ENCODE measurements at regions not wholly inside any gene's neighbourhood (a gene's known extent, or its start where the extent isn't known, plus 50 kb on each side); places are given as distances from the start of the nearest gene placed in this dataset.

GRCh38 chr4:162523171-162523570 lies 359.4 kb upstream of the FSTL5 start:
- Histone ChIP-seq H3F3A (ENCODE audit: low read depth) (no peaks in the 10 kb centered on the region), H3K4me3 (ENCODE audit: low read length, poor library complexity, severe bottlenecking) (no peak overlapping the region), H4K20me1 (ENCODE audit: insufficient read depth, low read length, poor library complexity, severe bottlenecking) (no peaks in the 10 kb centered on the region), H3K9ac (ENCODE audit: low read depth, low read length, poor library complexity, severe bottlenecking) (no peak overlapping the region), H3K36me3 (ENCODE audit: insufficient read depth, low read length) (no peaks in the 10 kb centered on the region), H3K9me3 (ENCODE audit: insufficient read depth, low read depth, low read length) (no peaks in the 10 kb centered on the region), H3K9me2 (replicated peaks; ENCODE audit: low read depth, low read length) (no peaks in the 10 kb centered on the region), H3K27me3 (ENCODE audit: insufficient read depth, low read length, poor library complexity, severe bottlenecking) (no peaks in the 10 kb centered on the region), H3K79me2 (ENCODE audit: insufficient read depth, low read length) (no peaks in the 10 kb centered on the region), H3K4me1 (ENCODE audit: insufficient read depth, low read length, poor library complexity, severe bottlenecking) (no peaks in the 10 kb centered on the region), H2AFZ (ENCODE audit: low read length) (no peak overlapping the region), H3K4me2 (ENCODE audit: low read depth, low read length, poor library complexity, severe bottlenecking) (no peak overlapping the region)
- TF ChIP-seq CTCF (conservative IDR thresholded peaks at IDR 0.05; ENCODE audit: low read length), result no peak
- TF ChIP-seq EZH2phosphoT487 (IDR thresholded peaks at IDR 0.05; ENCODE audit: borderline replicate concordance), result no peak

- H3K4me3 ChIP-seq (ENCODE audit: low read length, poor library complexity, severe bottlenecking), result no peak overlapping the region
- no peaks in the 10 kb centered on the region for H3K36me3 ChIP-seq (ENCODE audit: insufficient read depth, low read length)
- no peaks in the 10 kb centered on the region for H3K9me2 ChIP-seq (replicated peaks; ENCODE audit: low read depth, low read length)
- no peaks in the 10 kb centered on the region for H3K79me2 ChIP-seq (ENCODE audit: insufficient read depth, low read length)
- no peak overlapping the region for H3K4me2 ChIP-seq (ENCODE audit: low read depth, low read length, poor library complexity, severe bottlenecking)
- no peaks in the 10 kb centered on the region for H3K4me1 ChIP-seq (ENCODE audit: insufficient read depth, low read length, poor library complexity, severe bottlenecking)
- no peaks in the 10 kb centered on the region for H3K9me3 ChIP-seq (ENCODE audit: insufficient read depth, low read depth, low read length)
- TF ChIP-seq CTCF (conservative IDR thresholded peaks at IDR 0.05; ENCODE audit: low read length) (no peak), EZH2phosphoT487 (IDR thresholded peaks at IDR 0.05; ENCODE audit: borderline replicate concordance) (no peak)
- no peak overlapping the region for H3K9ac ChIP-seq (ENCODE audit: low read depth, low read length, poor library complexity, severe bottlenecking)
- H4K20me1 ChIP-seq (ENCODE audit: insufficient read depth, low read length, poor library complexity, severe bottlenecking), result no peaks in the 10 kb centered on the region
- no peaks in the 10 kb centered on the region for H3F3A ChIP-seq (ENCODE audit: low read depth)
- no peak overlapping the region for H2AFZ ChIP-seq (ENCODE audit: low read length)
- no peaks in the 10 kb centered on the region for H3K27me3 ChIP-seq (ENCODE audit: insufficient read depth, low read length, poor library complexity, severe bottlenecking)
Observed at GRCh38 chr4:162522724-162523123, 358.9 kb upstream of the FSTL5 start.

- no peaks in the 10 kb centered on the region for H3F3A ChIP-seq (ENCODE audit: low read depth)
- TF ChIP-seq EZH2phosphoT487 (IDR thresholded peaks at IDR 0.05; ENCODE audit: borderline replicate concordance), result no peak
- no peak for TF ChIP-seq CTCF (conservative IDR thresholded peaks at IDR 0.05; ENCODE audit: low read length)
Observed at GRCh38 chr4:162510937-162511336, 347.1 kb upstream of the FSTL5 start.

More at GRCh38 chr4:162510937-162511336, 347.1 kb upstream of the FSTL5 start:
- Histone ChIP-seq H4K20me1 (ENCODE audit: insufficient read depth, low read length, poor library complexity, severe bottlenecking) (no peaks in the 10 kb centered on the region), H3K9me2 (replicated peaks; ENCODE audit: low read depth, low read length) (no peaks in the 10 kb centered on the region), H3K27me3 (ENCODE audit: insufficient read depth, low read length, poor library complexity, severe bottlenecking) (no peaks in the 10 kb centered on the region), H3K4me2 (ENCODE audit: low read depth, low read length, poor library complexity, severe bottlenecking) (no peak overlapping the region), H3K36me3 (ENCODE audit: insufficient read depth, low read length) (no peaks in the 10 kb centered on the region), H3K9me3 (ENCODE audit: insufficient read depth, low read depth, low read length) (no peaks in the 10 kb centered on the region), H3K4me3 (ENCODE audit: low read length, poor library complexity, severe bottlenecking) (no peak overlapping the region), H2AFZ (ENCODE audit: low read length) (no peak overlapping the region), H3K79me2 (ENCODE audit: insufficient read depth, low read length) (no peaks in the 10 kb centered on the region), H3K4me1 (ENCODE audit: insufficient read depth, low read length, poor library complexity, severe bottlenecking) (no peaks in the 10 kb centered on the region), H3K9ac (ENCODE audit: low read depth, low read length, poor library complexity, severe bottlenecking) (no peak overlapping the region)

All from Loucy (cell line).